Endothelial cell of umbilical vein (primary cell): ENCODE measurements at regions not wholly inside any gene's neighbourhood (a gene's known extent, or its start where the extent isn't known, plus 50 kb on each side); places are given as distances from the start of the nearest gene placed in this dataset.

Experiments used
- BruUV-seq: library from RNA; stranded (reverse); fragments of 400-500 nt; replicated peaks from 2 replicates; lab custom pipeline; 2021; lab: Mats Ljungman, UMichigan
- CTCF ChIA-PET: fragments of 300-600, 350-600 bp; sonication (Branson Sonifier 250); formaldehyde crosslinking; loops from one replicate; lab custom pipeline; 2021; ENCODE audit warnings: antibody characterized with exemption, inconsistent platforms; lab: Charles Lee
- POLR2A ChIA-PET: fragments of 300-600, 350-600 bp; sonication (Branson Sonifier 250); formaldehyde crosslinking; loops from one replicate; lab custom pipeline; 2021; ENCODE audit warnings: antibody characterized with exemption, inconsistent platforms; lab: Charles Lee
- DNase-seq: peaks from one replicate; pipeline ENCODE4 v3.0.0-alpha.2; 2011; ENCODE audit warnings: low read depth, low spot score
- FAIRE-seq: peaks from 2 replicates; lab custom pipeline; 2011; peaks lifted over from hg19 to GRCh38; lab: Jason Lieb, UNC
- H2AFZ ChIP-seq: 2 replicates; pipeline ENCODE4 v1.6.0; 2012; ENCODE audit warnings: low read depth, low read length, control low read depth, inconsistent platforms
- H3K27ac ChIP-seq: 2 replicates; pipeline ENCODE4 v1.5.1; 2011; ENCODE audit warnings: low read depth, mild to moderate bottlenecking, control low read depth, low read length, moderate library complexity; ENCODE audit not compliant: insufficient read depth
- H3K27me3 ChIP-seq, 2 experiments: 2 replicates each; pipeline versions ENCODE4 v1.6.0 to v1.6.1; 2011; ENCODE audit warnings: low read length in 2 of 2, mixed read lengths in 1 of 2; ENCODE audit not compliant: control insufficient read depth in 2 of 2, insufficient read depth in 2 of 2
- H3K36me3 ChIP-seq, 2 experiments: 2 replicates in 1 of 2; 3 replicates in 1 of 2; pipeline ENCODE4 v1.5.1; 2011; ENCODE audit warnings: low read length in 2 of 2, mild to moderate bottlenecking in 1 of 2, moderate library complexity in 1 of 2; ENCODE audit not compliant: control insufficient read depth in 2 of 2, insufficient read depth in 2 of 2; ENCODE audit errors: extremely low read depth in 1 of 2
- H3K4me1 ChIP-seq: 3 replicates; pipeline ENCODE4 v1.5.1; 2011; ENCODE audit warnings: mild to moderate bottlenecking, low read length; ENCODE audit not compliant: control insufficient read depth, insufficient read depth; ENCODE audit errors: extremely low read depth
- H3K4me2 ChIP-seq: 2 replicates; pipeline ENCODE4 v1.6.1; 2011; ENCODE audit warnings: low read length, control low read depth, mixed read lengths; ENCODE audit not compliant: insufficient read depth
- H3K4me3 ChIP-seq, 3 experiments: fragments of 200-600 bp in 1 of 3; sonication (generic), shearing (Covaris generic) in 1 of 3; replicated peaks in 1 of 3; 2 replicates each; pipeline ENCODE4 v1.5.1; 2011 to 2016; ENCODE audit warnings: control low read depth in 3 of 3, low read length in 3 of 3, mild to moderate bottlenecking in 2 of 3, inconsistent platforms in 1 of 3, low read depth in 1 of 3, moderate library complexity in 1 of 3; ENCODE audit not compliant: insufficient read depth in 1 of 3
- H3K79me2 ChIP-seq: 2 replicates; pipeline ENCODE4 v1.6.0; 2012; ENCODE audit warnings: low read length, inconsistent platforms; ENCODE audit not compliant: control insufficient read depth, insufficient read depth
- H3K9ac ChIP-seq: replicated peaks from 2 replicates; pipeline ENCODE3; 2011; ENCODE audit warnings: low read length, control low read depth; ENCODE audit not compliant: insufficient read depth; ENCODE audit errors: extremely low read depth
- H3K9me1 ChIP-seq: replicated peaks from 3 replicates; pipeline ENCODE4 v1.6.0; 2011; ENCODE audit warnings: mild to moderate bottlenecking, low read length; ENCODE audit not compliant: control insufficient read depth, insufficient read depth; ENCODE audit errors: extremely low read depth
- H3K9me3 ChIP-seq: replicated peaks from 2 replicates; pipeline ENCODE4 v1.5.1; 2012; ENCODE audit warnings: low read length, inconsistent platforms; ENCODE audit not compliant: control insufficient read depth, insufficient read depth
- H4K20me1 ChIP-seq: replicated peaks from 2 replicates; pipeline ENCODE3; 2011; ENCODE audit warnings: mild to moderate bottlenecking, low read length; ENCODE audit not compliant: control insufficient read depth, insufficient read depth; ENCODE audit errors: extremely low read depth
- EZH2 ChIP-seq: IDR thresholded peaks from 2 replicates; pipeline ENCODE4 v1.6.1; 2012; ENCODE audit warnings: borderline replicate concordance, low read depth, mild to moderate bottlenecking, moderate library complexity, low read length, inconsistent platforms; ENCODE audit not compliant: severe bottlenecking
- FOS ChIP-seq: IDR thresholded peaks from 2 replicates; pipeline ENCODE4 v1.6.1; 2011; ENCODE audit warnings: mild to moderate bottlenecking, low read length, moderate library complexity, borderline replicate concordance; ENCODE audit not compliant: insufficient read depth
- GATA2 ChIP-seq: IDR thresholded peaks from 2 replicates; pipeline ENCODE4 v1.7.0; 2011; ENCODE audit warnings: low read depth, mild to moderate bottlenecking, moderate library complexity, mixed read lengths, low read length; ENCODE audit not compliant: insufficient read length, insufficient read depth
- JUN ChIP-seq: IDR thresholded peaks from 2 replicates; pipeline ENCODE4 v1.6.1; 2011; ENCODE audit warnings: borderline replicate concordance, low read depth; ENCODE audit not compliant: insufficient read length, insufficient read depth
- MAX ChIP-seq: IDR thresholded peaks from 2 replicates; pipeline ENCODE4 v1.6.1; 2011; ENCODE audit not compliant: insufficient read depth, insufficient read length
- MYC ChIP-seq: IDR thresholded peaks from one replicate; pipeline ENCODE4 v1.6.1; 2011; ENCODE audit warnings: mild to moderate bottlenecking, low read depth, low read length
- POLR2A ChIP-seq: IDR thresholded peaks from 2 replicates; pipeline ENCODE4 v1.6.1; 2012; ENCODE audit warnings: low read depth, mild to moderate bottlenecking, control low read depth, low read length
- POLR2AphosphoS5 ChIP-seq: IDR thresholded peaks from 2 replicates; pipeline ENCODE4 v1.6.1; 2012; ENCODE audit warnings: low read depth, mild to moderate bottlenecking, control low read depth, low read length, moderate library complexity; ENCODE audit not compliant: insufficient read depth
- dilution Hi-C: fragments of 300-500 bp; cut with MboI; formaldehyde crosslinking; loops from one replicate; pipeline ENCODE4 v1.15.0; 2019; ENCODE audit warnings: low sequenced_read_pairs; ENCODE audit not compliant: extremely low pct_ligation_motif_present
- intact Hi-C: fragments of 100-400 bp; cut with micrococcal nuclease; formaldehyde crosslinking; loops from one replicate; pipeline ENCODE4 v1.10.0; 2022
- TF ChIP-seq, protein P1 (sequence below), 2 donors: IDR thresholded peaks; 1 replicate in 1 of 2; 2 replicates in 1 of 2; pipeline ENCODE4 v1.5.1; 2011; ENCODE audit warnings: low read length in 2 of 2, mild to moderate bottlenecking in 2 of 2, moderate library complexity in 2 of 2, control low read depth in 1 of 2, inconsistent platforms in 1 of 2, low read depth in 1 of 2; ENCODE audit not compliant: insufficient read depth in 1 of 2; ENCODE audit errors: extremely low read depth in 1 of 2

- no peaks in the 10 kb centered on the region for H3K9me3 ChIP-seq
- POLR2A ChIA-PET = no interaction called here
Measured at GRCh38 chr11:32527261-32528175, 56.1 kb upstream of the EIF3M start.

More at GRCh38 chr11:32527261-32528175, 56.1 kb upstream of the EIF3M start:
- Histone ChIP-seq H2AFZ (no peak overlapping the region), H3K4me1 (no peaks in the 10 kb centered on the region), H4K20me1 (no peaks in the 10 kb centered on the region), H3K79me2 (no peaks in the 10 kb centered on the region), H3K9ac (no peak overlapping the region), H3K9me1 (no peaks in the 10 kb centered on the region), H3K27me3 (no peaks in the 10 kb centered on the region), H3K4me2 (no peak overlapping the region), H3K36me3 (no peaks in the 10 kb centered on the region), H3K27ac (no peak overlapping the region), H3K4me3 (no peak overlapping the region)
- no peak for FAIRE-seq
- intact Hi-C loops = no loop called here
- BruUV-seq = no TSS peak
- no peak for DNase-seq
- CTCF ChIA-PET = no interaction called here
- dilution Hi-C loops = no loop called here
- TF ChIP-seq MAX (no peak), MYC (no peak), FOS (no peak), JUN (no peak), POLR2A (no peak), POLR2AphosphoS5 (no peak), GATA2 (no peak), EZH2 (no peak)
- TF ChIP-seq, protein P1, sequence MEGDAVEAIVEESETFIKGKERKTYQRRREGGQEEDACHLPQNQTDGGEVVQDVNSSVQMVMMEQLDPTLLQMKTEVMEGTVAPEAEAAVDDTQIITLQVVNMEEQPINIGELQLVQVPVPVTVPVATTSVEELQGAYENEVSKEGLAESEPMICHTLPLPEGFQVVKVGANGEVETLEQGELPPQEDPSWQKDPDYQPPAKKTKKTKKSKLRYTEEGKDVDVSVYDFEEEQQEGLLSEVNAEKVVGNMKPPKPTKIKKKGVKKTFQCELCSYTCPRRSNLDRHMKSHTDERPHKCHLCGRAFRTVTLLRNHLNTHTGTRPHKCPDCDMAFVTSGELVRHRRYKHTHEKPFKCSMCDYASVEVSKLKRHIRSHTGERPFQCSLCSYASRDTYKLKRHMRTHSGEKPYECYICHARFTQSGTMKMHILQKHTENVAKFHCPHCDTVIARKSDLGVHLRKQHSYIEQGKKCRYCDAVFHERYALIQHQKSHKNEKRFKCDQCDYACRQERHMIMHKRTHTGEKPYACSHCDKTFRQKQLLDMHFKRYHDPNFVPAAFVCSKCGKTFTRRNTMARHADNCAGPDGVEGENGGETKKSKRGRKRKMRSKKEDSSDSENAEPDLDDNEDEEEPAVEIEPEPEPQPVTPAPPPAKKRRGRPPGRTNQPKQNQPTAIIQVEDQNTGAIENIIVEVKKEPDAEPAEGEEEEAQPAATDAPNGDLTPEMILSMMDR (IDR thresholded peaks at IDR 0.05; ENCODE audit: extremely low read depth in 1 of 2, insufficient read depth in 1 of 2, low read depth in 1 of 2, low read length in 2 of 2) = no peak
